ENCODE measurements at regions not wholly inside any gene's neighbourhood (a gene's known extent, or its start where the extent isn't known, plus 50 kb on each side); places are given as distances from the start of the nearest gene placed in this dataset.

DNA sequence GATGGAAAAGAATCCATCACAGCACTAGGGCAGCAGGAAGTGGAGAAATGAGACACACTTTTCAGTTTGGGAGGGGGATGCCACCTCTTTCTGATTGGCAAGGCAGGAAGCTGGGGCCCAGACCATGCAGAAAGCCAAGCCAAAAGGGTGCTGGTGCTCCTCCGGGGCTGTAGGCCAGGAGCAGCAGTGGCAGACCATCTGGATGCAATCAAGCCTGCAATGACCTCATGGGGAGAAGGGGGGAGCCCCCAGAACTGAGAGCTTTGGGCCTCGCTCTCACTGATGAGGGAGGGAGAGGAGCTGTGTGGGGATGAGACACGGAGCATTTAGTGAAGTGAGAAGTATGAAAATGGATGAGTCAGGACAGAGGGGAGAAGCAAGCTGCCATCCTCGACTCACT lies 141.3 kb upstream of the NALF2 start:
- peak; percentile 45 for DNase-seq (ENCODE audit: low read depth)

DNA sequence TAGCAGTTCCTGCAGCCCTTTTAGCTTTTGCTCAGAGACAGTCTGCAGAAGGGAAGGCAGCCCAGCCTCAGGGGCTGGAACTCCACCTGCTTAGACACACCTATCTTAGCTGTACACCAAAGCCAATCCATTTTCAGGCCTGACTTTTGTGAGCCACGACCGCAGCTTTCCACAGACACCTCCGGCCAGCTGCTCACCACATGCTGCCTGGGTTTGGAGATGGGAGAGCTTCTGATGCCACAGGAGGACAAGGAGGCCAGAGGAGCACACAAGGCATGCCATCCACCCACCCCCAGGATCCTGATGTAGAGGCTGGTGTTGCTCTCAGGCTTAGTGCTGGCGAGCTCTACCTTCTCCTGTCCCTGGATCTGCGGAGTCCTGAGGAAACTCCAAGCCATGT lies 141.8 kb upstream of the NALF2 start:
- no peak for DNase-seq (ENCODE audit: low read depth)

GRCh38 chrX:69361311-69361845 lies 142.7 kb upstream of the NALF2 start:
- DNase-seq (ENCODE audit: low read depth) = peak; percentile 32

DNA sequence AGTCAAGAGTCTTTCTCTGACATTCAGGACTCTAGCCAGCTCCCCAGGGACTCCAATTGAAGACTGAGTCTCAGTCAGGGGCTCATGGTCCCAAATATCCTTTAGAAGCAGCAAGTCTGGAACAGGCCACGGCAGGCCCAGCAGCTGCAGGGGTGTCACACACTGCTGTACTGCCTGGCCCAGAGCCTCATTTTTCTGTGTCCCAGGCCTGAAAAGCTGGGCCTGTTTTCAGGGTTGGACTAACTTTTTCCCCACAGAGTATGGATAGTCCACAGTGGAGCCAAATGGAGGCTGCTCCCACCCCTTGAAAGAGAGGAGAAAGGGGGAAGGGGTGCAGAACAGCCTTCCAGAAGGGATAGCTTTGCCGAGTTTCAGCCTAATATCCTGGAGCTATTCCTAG lies 146.8 kb upstream of the NALF2 start:
- no peak for DNase-seq (ENCODE audit: low read depth)

DNA sequence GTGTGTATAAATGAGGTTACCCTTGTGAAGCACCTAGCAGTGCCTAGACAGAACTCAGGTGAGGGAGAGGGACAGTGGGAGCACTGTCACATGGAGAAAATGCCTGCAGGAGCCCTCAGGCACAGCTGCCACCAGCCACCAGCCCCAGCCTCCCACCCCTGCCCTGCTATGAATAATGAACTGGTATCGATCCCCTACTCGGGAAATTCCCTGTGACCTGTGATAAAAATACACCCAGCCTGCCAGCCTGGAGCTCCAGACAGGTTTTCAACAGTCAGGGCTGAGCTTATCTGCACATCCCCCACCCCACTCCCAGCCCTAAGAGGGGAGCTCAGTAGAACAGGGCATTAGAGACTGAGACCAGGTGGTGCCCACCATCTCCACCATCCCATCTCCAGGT lies 159.6 kb upstream of the PJA1 start:
- DNase-seq (ENCODE audit: low read depth) = no peak

DNA sequence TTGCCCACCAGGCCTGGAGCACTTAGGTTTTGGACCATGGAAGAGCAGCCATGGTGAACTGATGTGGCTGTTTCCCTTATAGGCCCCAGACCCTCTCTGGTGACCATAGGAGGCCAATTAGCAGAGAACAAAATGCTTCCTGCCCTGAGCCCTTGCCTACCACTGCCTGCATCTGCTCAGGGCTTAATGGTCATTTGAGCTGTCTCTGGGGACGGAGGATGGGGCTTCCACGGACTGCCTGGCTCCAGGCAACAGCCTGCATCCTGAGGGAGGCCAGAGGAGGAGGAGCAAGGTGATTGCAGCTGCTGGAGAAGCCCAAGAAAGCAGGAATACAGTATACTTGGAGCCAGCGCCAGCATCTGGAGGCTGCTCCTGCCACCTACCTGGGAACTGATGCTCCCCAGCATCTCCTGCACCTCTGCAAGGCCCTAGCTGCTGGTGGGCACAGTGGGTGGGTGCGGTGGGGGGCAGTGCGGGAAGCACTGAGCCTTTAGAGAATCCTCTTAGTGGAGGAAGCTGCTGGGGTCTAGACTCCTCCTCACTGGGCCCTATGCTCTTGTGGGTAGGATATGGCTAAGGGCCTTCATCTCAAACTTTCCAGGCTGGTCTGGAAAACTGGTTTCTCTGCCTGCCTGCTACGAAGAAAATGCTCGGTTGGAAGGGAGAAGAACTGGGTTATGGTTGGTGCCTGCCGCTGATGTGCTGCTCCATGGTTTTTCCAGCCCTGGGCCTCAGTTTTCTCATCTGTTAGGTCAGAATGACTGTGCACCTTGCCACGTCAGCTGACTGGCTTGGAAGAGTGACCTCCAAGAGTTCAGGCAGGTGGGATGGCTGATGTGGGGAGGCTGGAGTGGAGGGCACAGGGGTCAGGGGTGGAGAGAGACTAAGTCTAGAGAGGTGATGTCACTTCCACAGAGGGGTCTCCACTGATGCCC lies 158.8 kb upstream of the PJA1 start:
- no peak for DNase-seq (ENCODE audit: low read depth)

DNA sequence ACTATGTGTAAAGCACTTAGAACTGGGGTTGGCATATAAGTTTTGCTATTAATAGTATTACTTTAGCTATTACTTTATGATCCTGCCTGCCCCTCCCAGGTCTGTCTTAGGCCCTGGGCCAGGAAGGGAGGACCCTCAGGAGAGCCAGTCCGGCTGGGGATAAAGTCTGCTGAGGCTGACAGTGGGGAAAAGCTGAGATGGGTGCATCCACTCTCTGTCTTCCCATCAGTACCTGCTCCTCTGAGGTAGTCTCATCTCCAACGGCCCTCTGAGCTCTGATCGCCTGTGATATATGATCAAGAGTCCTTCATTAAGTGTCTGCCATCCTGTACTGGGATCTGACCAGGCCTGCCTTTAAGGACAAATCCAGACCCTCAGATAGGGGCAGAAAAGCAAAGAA lies 156.5 kb upstream of the PJA1 start:
- no peak for DNase-seq (ENCODE audit: low read depth)

DNA sequence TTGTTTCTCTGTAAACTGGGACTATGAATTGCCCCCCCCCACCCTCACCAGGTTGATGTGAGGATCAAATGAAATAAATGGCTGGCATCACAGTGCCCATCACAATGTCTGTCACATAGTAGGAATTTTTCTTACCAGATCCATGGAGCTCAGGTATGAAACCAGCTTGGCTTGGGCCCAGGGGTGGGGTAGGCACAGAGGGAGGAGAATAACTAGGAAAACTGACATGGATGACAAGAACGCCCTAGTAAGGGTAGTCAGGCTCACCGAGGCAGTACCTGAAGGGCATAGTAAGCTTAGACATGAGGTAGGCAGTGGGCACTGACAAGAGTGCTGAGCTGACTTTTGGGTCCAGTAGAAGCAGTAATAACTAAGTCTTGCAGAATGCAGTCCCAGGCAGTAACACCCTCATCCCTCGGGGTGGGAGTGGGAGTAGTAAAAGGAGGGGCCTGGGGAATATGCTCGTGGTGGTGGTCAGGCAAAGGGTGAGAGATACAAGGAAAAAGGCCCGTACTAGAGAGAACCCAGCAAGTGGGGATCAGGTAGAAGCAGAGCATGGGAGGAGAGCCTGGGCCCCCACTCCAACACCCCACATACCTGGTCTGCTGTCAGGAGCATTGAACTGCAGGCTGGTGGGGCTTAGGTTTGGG lies 155.9 kb upstream of the PJA1 start:
- DNase-seq (ENCODE audit: low read depth) = no peak

- DNase-seq (ENCODE audit: low read depth) = no peak
These were observed 154.9 kb upstream of the PJA1 start for GRCh38 chrX:69320116-69320515.

- DNase-seq (ENCODE audit: low read depth) = no peak
These were observed 154.1 kb upstream of the PJA1 start for GRCh38 chrX:69319376-69319775.

DNA sequence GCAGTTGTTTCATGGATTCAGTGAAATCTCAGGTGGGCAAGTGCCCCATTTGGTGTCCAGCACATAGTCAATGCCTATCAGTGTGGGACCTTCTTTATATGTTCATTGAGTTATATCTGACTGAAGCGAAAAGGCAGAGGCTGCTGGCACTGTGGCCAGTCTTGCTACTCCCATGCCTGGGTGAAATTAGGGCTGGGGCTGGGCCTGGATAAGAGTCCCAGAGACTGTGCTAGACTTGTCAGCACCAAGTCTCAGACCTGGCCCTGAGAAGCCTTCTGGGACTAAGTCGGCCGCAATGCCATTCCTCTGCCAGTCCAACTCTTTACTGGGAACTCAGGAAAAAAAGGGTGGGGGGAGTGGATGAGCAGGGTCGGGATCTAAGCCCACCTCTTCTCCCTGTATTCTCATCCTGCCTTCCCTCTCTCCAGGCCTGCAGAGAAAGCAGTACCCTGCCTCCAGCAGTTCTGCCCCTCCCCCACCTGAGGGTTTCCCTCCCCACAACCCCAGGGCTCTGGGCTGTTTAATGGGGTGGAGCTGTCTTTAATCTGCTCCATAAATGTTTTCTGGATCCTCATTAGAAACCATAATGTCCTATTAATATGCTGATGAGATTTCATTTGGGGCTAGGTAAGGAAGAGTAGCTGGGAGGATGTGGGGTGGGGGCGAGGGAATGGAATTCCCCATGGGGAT lies 153.5 kb upstream of the PJA1 start:
- DNase-seq (ENCODE audit: low read depth) = no peak

DNA sequence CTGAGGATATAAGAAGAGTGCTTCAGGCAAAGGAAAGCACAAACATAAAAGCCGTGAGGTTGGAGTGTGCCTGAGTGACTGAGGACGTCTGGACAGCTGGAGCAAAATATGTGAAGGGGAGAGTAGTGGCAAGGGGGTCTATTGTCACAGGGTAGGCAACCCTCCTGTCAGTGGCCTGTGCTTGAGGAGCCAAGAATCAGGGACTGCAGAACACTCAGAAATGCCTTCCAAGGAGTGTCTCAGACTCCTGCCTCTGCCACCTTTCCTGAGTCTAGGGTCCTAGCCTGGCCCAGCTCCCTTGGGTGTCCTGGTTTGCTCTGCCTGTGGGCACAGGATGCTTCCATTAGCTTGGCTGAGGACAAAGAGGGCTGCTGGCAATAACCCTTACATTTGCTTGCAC lies 152.5 kb upstream of the PJA1 start:
- no peak for DNase-seq (ENCODE audit: low read depth)

DNA sequence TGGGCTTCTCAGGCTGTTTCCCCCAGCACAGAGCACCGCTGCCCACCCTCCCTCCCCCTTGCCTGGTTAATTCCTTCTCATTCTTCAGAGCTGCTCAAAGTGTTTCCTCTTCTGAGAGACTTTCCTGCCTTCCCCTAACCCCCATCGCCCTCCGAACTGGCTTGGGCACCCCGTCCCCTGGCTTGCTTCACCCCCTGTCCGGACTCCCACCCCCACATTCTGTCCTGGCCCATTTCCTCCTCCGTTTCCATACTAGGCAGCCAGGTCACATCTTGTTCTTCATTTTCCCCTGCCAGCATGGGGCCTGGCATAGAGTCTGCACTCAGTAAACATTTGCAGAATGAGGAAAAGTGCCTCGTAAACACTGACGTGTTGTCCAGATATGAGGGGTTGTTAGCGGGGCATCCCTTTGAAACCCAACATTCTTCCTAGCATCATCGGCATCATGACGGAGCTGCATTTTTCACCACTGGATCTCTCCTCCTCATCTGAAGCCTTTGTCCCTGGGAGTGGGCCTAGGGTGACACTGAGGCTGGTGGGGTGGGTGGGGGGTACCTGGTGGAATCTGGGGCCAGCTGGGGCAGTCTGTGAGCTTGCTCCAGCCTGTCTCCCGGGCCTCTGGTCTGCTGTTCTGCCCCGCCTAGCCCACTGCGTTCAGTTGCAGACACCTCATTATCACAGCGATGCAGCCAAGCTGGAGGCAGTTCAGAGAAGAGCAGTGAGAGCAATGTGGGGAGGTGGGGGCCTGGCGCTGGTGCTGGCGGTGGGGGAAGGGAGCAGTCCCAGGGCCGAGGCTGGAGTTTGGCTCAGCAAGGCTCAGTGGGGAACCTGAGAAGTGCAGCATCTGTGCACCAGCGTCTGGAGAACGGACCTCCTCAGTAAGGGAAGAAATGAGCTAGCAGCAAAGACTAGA lies 149.4 kb upstream of the PJA1 start:
- no peak for DNase-seq (ENCODE audit: low read depth)

DNA sequence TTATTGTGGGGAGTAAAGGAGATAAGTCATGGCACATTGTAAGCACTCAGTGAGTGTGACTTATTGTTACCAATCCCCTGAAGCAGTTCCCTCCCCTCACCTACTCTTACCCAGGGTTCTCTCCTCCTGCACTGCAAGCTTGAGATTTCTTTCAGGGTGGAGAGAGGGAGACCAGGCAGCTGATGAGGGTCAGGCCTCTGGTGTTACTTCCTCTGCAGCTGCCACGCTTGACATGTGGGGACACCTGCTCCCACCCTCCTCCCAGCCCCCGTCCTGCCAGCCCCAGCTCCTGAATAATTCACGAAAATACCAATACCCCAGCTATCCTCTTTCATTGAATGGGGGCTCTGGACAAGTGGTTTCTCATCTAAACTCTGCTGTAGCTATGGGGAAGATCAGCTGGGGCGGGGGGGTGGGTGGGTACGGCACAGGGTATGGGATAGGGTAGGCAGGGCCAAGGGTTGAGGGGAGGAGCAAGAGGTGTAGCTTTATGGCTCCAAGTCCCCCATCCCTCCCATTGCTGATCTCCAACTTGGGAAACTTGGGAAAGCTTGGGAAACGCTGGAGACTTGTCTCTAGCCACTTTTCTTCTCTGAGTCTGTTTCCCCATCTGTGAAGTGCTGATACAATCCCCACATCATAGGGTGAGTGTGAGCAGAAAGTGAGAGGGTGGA lies 148.5 kb upstream of the PJA1 start:
- DNase-seq (ENCODE audit: low read depth) = no peak

DNA sequence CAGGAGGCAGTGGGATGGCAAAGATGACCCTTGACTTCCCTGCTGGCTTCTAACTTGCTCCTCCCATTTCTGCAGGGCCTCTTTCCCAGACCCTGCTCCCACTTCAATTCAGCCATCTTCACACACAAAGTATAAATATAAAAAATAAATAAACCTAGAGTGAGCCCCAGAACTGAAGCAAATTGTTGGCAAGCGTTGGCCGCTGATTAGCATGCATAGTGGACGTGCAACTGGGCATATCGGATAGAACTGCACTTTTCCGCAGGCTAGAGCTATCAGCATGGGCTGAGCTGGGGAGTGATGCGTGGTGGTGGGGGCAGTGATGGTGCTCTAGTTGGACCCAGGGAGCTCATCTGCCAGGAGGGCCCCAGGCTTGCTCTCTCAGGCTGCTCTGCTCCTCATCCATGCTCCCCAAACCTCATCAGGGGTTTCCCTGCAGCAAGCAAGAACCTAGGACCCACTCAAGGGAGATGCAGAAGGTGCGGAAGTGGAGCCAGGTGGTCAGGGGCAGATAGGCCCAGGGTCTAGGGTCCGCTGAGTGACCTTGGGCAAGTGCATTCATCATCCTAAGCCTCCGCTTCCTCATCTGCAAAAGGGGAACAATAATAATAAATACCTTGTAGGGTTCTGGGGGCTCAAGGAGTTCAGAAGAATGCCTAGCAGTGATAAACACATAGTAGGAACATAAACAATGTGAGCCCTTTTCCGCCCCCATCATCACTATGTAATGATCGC lies 146.8 kb upstream of the PJA1 start:
- no peak for DNase-seq (ENCODE audit: low read depth)

DNA sequence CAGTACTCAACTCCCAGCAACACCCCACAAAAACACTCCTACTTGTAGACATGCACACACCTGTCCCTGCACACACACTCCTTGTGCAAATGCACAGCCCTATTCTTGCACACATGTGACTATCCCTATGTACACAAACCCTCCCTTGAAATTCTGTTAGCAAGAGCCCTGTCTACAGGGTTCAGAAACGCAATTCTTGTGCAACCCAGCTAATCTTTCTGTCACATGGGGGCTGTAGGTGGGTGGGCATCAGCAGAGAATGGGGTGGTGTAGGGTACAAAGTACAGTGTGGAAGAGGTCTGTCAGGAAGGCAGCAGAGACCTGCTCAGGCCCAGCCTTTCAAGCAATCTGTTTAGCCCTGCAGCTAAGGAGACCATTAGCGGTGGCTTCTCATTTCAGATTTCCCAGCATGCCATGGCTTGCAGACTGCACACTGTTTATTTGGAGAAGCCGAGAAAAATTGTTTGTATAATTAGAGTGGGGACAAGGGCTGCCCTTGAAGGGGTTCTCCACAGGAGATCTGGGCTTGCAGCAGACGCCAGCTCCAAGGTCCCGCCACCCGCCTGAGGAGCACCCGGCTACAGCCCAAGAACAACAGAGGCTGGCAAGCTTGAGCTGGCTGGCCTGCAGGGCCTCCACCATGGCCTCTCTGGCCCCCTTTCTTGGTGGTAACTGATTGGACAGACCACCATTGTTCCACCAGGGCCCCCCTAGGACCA lies 144.0 kb upstream of the PJA1 start:
- no peak for DNase-seq (ENCODE audit: low read depth)

DNA sequence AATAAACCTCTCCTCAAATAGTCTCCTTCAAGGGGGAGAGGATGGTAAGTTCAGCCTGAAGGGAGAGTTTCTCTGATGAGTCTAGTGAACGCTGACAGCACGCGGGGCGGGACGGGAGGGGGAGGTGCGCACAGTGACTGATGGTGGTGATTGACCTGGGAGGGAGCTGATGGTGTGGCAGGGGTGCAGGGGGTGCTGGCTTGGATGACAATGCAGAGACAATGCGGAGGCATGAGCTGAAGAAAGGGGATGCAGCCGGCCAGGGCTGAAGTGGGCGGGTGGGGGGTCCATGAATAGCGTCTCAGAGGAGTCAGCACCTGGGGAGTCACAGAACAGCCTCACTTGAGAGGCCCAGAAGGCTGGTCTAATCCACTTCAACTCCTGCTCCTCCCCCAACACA lies 142.5 kb upstream of the PJA1 start:
- no peak for DNase-seq (ENCODE audit: low read depth)

DNA sequence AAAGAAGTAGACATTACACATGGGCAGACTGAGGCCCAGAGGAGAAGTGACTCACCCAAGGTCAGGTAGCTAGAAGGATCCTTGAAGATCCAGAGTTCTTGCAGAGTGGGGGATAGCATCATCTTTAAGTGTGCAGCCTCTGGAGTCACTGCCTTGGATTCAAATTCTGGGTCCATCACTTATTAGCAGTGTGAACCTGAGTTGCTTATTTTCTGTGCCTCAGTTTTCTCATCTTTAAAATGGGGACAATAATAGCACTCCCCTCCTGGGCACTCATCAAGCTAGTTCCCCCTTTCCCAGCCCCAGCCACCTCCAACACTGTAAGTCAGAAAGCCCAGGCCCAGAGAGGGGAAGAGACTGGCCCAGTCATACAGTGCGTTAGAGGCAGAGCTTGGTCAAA lies 141.8 kb upstream of the PJA1 start:
- DNase-seq (ENCODE audit: low read depth) = no peak

DNA sequence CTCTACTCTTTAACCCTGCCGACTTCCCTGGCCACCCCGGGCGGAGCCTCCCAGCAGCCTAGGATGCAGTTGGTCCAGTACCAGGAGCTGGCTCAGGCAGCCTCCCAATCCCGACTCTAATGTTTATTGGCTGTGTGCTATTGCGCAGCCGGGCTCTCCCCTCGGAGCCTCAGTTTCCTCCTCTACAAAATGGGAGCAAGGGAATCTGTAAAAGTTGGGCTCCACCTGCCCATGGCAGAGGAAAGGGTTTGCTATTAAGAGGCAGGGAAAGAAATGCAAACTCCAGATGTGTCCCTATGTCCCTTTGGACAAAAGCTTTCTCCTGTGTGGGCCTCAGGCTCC lies 140.8 kb upstream of the PJA1 start:
- DNase-seq (ENCODE audit: low read depth) = no peak

All from HS-5 (cell line).